ENCODE measurements at regions not wholly inside any gene's neighbourhood (a gene's known extent, or its start where the extent isn't known, plus 50 kb on each side); places are given as distances from the start of the nearest gene placed in this dataset.

DNA sequence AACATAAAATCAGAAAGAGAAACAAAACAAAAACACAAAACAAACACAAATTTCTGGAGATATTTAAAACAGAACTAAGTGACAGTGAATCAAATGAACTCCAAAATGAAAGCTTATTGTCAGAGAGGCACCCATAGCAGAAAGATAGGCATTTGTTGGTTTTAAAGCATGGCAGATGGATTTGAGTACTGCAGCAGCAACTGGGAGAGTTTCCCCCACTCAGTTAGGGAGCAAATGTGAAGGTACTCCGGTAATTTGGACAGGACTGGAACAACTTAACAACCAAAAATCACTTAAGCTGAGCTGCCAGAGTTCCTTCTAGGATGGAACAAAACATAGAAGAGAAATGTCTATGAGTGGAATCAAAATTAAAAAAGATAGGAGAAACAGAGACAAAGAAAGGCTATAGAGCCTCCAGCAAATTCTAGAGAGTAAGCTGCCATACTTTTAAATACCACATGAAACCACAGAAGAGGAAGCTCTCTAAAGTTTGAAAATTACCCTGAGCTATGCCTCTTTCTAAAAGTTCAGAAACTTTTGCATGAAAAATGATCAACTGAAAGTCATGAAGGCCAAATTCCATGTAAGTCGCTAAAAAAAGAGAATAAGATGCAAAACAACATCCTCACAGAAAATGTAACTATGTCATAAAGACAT is 1248.3 kb upstream of the USP15 start:
- Histone ChIP-seq H3K27ac (ENCODE audit: low read length) (no peak overlapping the region), H3K4me3 (ENCODE audit: low read length) (no peak overlapping the region), H3K9me3 (ENCODE audit: control insufficient read depth, insufficient read depth, low read length) (no peaks in the 10 kb centered on the region), H3K4me1 (ENCODE audit: control insufficient read depth, insufficient read depth, low read length) (no peaks in the 10 kb centered on the region; the same call in 1 of the 2 replicates), H3K36me3 (ENCODE audit: control insufficient read depth, insufficient read depth, low read length) (no peaks in the 10 kb centered on the region), H3K27me3 (ENCODE audit: control insufficient read depth, insufficient read depth, low read length) (no peaks in the 10 kb centered on the region)
- no peak for DNase-seq (ENCODE audit: low read depth, low spot score)
- WGBS (ENCODE audit: insufficient coverage, insufficient read length) = no CpG with 5 or more reads among the region's 2 CpGs

DNA sequence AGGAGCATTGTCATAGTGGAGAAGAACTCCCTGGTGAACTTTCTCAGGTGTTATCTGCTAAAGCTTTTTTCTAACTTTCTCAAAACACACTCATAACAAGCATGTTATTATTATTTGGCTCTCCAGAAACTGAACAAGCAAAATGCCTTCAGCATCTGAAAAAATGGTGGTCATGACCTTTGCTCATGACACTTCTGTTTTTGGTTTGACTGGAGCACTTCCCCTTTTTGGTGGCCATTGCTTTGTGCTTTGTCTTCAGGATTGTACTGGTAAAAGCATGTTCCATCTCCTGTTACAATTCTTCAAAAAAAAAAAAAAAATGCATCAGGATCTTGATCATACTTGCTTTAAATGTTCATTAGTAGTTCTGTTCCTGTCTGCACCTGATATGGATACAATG is 1241.6 kb upstream of the USP15 start:
- Histone ChIP-seq H3K27me3 (ENCODE audit: control insufficient read depth, insufficient read depth, low read length) (no peaks in the 10 kb centered on the region), H3K4me1 (ENCODE audit: control insufficient read depth, insufficient read depth, low read length) (no peaks in the 10 kb centered on the region; the same call in 1 of the 2 replicates), H3K36me3 (ENCODE audit: control insufficient read depth, insufficient read depth, low read length) (no peaks in the 10 kb centered on the region), H3K9me3 (ENCODE audit: control insufficient read depth, insufficient read depth, low read length) (no peaks in the 10 kb centered on the region), H3K4me3 (ENCODE audit: low read length) (no peak overlapping the region), H3K27ac (ENCODE audit: low read length) (no peak overlapping the region)
- DNase-seq (ENCODE audit: low read depth, low spot score) = no peak

- Histone ChIP-seq H3K27ac (ENCODE audit: low read length) (no peak overlapping the region), H3K36me3 (ENCODE audit: control insufficient read depth, insufficient read depth, low read length) (no peaks in the 10 kb centered on the region), H3K9me3 (ENCODE audit: control insufficient read depth, insufficient read depth, low read length) (no peaks in the 10 kb centered on the region), H3K4me1 (ENCODE audit: control insufficient read depth, insufficient read depth, low read length) (no peaks in the 10 kb centered on the region), H3K4me3 (ENCODE audit: low read length) (no peak overlapping the region), H3K27me3 (ENCODE audit: control insufficient read depth, insufficient read depth, low read length) (no peaks in the 10 kb centered on the region)
- no peak for DNase-seq (ENCODE audit: low read depth, low spot score)
- WGBS (ENCODE audit: insufficient coverage, insufficient read length) = no CpG with 5 or more reads among the region's 15 CpGs
Measured at GRCh38 chr12:61023231-61023630, 1237.0 kb upstream of the USP15 start.

GRCh38 chr12:61029516-61029915 is 1230.7 kb upstream of the USP15 start:
- no peaks in the 10 kb centered on the region for H3K36me3 ChIP-seq (ENCODE audit: control insufficient read depth, insufficient read depth, low read length)
- no peak for DNase-seq (ENCODE audit: low read depth, low spot score)
- H3K4me1 ChIP-seq (ENCODE audit: control insufficient read depth, insufficient read depth, low read length) = no peaks in the 10 kb centered on the region
- no peak overlapping the region for H3K27ac ChIP-seq (ENCODE audit: low read length)
- no peaks in the 10 kb centered on the region for H3K27me3 ChIP-seq (ENCODE audit: control insufficient read depth, insufficient read depth, low read length)
- no peak overlapping the region for H3K4me3 ChIP-seq (ENCODE audit: low read length)
- H3K9me3 ChIP-seq (ENCODE audit: control insufficient read depth, insufficient read depth, low read length) = no peaks in the 10 kb centered on the region
- WGBS (ENCODE audit: insufficient coverage, insufficient read length) = no CpG with 5 or more reads among the region's 1 CpG

- H3K27ac ChIP-seq (ENCODE audit: low read length) = no peak overlapping the region
- no peak for DNase-seq (ENCODE audit: low read depth, low spot score)
- WGBS (ENCODE audit: insufficient coverage, insufficient read length) = no CpG with 5 or more reads among the region's 1 CpG
- no peak overlapping the region for H3K4me3 ChIP-seq (ENCODE audit: low read length)
- no peaks in the 10 kb centered on the region for H3K4me1 ChIP-seq (ENCODE audit: control insufficient read depth, insufficient read depth, low read length)
- H3K36me3 ChIP-seq (ENCODE audit: control insufficient read depth, insufficient read depth, low read length) = no peaks in the 10 kb centered on the region
- no peaks in the 10 kb centered on the region for H3K9me3 ChIP-seq (ENCODE audit: control insufficient read depth, insufficient read depth, low read length)
- no peaks in the 10 kb centered on the region for H3K27me3 ChIP-seq (ENCODE audit: control insufficient read depth, insufficient read depth, low read length)
Measured at GRCh38 chr12:61037792-61038191, 1222.4 kb upstream of the USP15 start.

DNA sequence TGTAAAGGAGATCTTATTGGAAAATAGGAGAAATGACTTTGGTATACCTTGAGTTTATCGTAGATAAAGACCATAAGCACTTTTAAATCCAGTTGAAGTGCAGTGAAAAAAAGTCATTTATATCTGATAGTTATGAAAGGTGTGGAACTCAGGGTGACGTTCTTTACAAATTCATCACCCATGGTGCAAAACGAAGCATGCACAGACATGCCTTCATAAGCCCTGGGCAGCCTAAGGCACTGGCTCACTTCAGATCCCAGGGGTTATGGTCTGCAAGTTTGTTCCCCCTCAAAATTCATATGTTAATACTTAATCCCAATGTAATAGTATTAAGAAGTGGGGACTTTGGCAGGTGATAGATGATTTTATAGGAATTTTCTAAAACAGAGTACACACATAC is 1216.4 kb upstream of the USP15 start:
- no CpG with 5 or more reads among the region's 3 CpGs for WGBS (ENCODE audit: insufficient coverage, insufficient read length)
- H3K27me3 ChIP-seq (ENCODE audit: control insufficient read depth, insufficient read depth, low read length) = no peaks in the 10 kb centered on the region
- no peaks in the 10 kb centered on the region for H3K36me3 ChIP-seq (ENCODE audit: control insufficient read depth, insufficient read depth, low read length)
- H3K9me3 ChIP-seq (ENCODE audit: control insufficient read depth, insufficient read depth, low read length) = no peaks in the 10 kb centered on the region
- H3K27ac ChIP-seq (ENCODE audit: low read length) = no peak overlapping the region
- H3K4me3 ChIP-seq (ENCODE audit: low read length) = no peak overlapping the region
- DNase-seq (ENCODE audit: low read depth, low spot score) = no peak
- H3K4me1 ChIP-seq (ENCODE audit: control insufficient read depth, insufficient read depth, low read length) = no peaks in the 10 kb centered on the region

GRCh38 chr12:61044766-61045165 is 1215.4 kb upstream of the USP15 start:
- Histone ChIP-seq H3K4me3 (ENCODE audit: low read length) (no peak overlapping the region), H3K27ac (ENCODE audit: low read length) (no peak overlapping the region), H3K27me3 (ENCODE audit: control insufficient read depth, insufficient read depth, low read length) (no peaks in the 10 kb centered on the region), H3K9me3 (ENCODE audit: control insufficient read depth, insufficient read depth, low read length) (no peaks in the 10 kb centered on the region), H3K4me1 (ENCODE audit: control insufficient read depth, insufficient read depth, low read length) (no peaks in the 10 kb centered on the region), H3K36me3 (ENCODE audit: control insufficient read depth, insufficient read depth, low read length) (no peaks in the 10 kb centered on the region)
- no CpG with 5 or more reads among the region's 3 CpGs for WGBS (ENCODE audit: insufficient coverage, insufficient read length)
- no peak for DNase-seq (ENCODE audit: low read depth, low spot score)

- no peak for DNase-seq (ENCODE audit: low read depth, low spot score)
- H3K36me3 ChIP-seq (ENCODE audit: control insufficient read depth, insufficient read depth, low read length) = no peaks in the 10 kb centered on the region
- H3K9me3 ChIP-seq (ENCODE audit: control insufficient read depth, insufficient read depth, low read length) = no peaks in the 10 kb centered on the region
- H3K27me3 ChIP-seq (ENCODE audit: control insufficient read depth, insufficient read depth, low read length) = no peaks in the 10 kb centered on the region
- no peaks in the 10 kb centered on the region for H3K4me1 ChIP-seq (ENCODE audit: control insufficient read depth, insufficient read depth, low read length)
- H3K4me3 ChIP-seq (ENCODE audit: low read length) = no peak overlapping the region
- no CpG with 5 or more reads among the region's 3 CpGs for WGBS (ENCODE audit: insufficient coverage, insufficient read length)
- H3K27ac ChIP-seq (ENCODE audit: low read length) = no peak overlapping the region
Measured at GRCh38 chr12:61070640-61071414, 1189.4 kb upstream of the USP15 start.

DNA sequence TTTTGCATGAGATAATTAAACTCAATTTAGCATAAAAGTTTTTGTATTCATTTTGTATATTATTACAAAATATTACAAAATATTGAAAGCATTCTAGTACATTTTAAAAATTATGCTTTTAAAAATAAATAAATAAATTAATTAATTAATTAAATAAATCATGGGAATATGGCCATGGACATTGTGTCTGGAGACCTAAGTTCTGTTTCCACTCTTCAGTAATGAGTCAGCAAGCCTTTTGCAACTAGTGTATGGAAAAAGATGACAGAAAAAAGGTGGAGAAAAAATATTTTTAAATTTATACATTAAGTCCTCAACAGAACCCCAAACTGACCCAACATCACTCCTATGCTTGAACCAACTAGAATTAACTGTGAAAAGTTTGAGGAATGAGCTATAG is 1187.5 kb upstream of the USP15 start:
- no peaks in the 10 kb centered on the region for H3K4me1 ChIP-seq (ENCODE audit: control insufficient read depth, insufficient read depth, low read length)
- no peak overlapping the region for H3K27ac ChIP-seq (ENCODE audit: low read length)
- no peak overlapping the region for H3K4me3 ChIP-seq (ENCODE audit: low read length)
- H3K9me3 ChIP-seq (ENCODE audit: control insufficient read depth, insufficient read depth, low read length) = no peaks in the 10 kb centered on the region
- no peak for DNase-seq (ENCODE audit: low read depth, low spot score)
- no peaks in the 10 kb centered on the region for H3K27me3 ChIP-seq (ENCODE audit: control insufficient read depth, insufficient read depth, low read length)
- H3K36me3 ChIP-seq (ENCODE audit: control insufficient read depth, insufficient read depth, low read length) = no peaks in the 10 kb centered on the region

DNA sequence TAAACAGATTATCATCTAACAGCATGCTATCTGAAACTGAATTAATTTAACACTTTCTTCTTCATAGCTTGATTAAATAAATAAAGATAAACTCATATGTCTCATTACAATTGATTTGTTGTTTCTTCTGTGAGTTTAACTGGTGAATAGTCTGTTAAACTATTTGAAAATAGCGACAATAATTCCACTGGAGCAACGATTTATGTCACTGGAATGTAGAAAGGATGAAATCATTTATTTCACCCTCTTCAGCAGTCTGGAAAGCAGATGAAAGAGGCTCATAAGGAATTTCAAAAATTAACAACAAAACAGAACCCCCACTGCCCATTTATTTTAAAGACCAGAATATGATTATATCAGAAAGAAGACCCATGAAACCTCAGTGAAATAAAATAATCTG is 1165.1 kb upstream of the USP15 start:
- no peaks in the 10 kb centered on the region for H3K36me3 ChIP-seq (ENCODE audit: control insufficient read depth, insufficient read depth, low read length)
- H3K4me1 ChIP-seq (ENCODE audit: control insufficient read depth, insufficient read depth, low read length) = no peaks in the 10 kb centered on the region
- H3K27me3 ChIP-seq (ENCODE audit: control insufficient read depth, insufficient read depth, low read length) = no peaks in the 10 kb centered on the region
- H3K9me3 ChIP-seq (ENCODE audit: control insufficient read depth, insufficient read depth, low read length) = no peaks in the 10 kb centered on the region
- no peak overlapping the region for H3K27ac ChIP-seq (ENCODE audit: low read length)
- H3K4me3 ChIP-seq (ENCODE audit: low read length) = no peak overlapping the region
- no peak for DNase-seq (ENCODE audit: low read depth, low spot score)
- WGBS (ENCODE audit: insufficient coverage, insufficient read length) = no CpG with 5 or more reads among the region's 2 CpGs

DNA sequence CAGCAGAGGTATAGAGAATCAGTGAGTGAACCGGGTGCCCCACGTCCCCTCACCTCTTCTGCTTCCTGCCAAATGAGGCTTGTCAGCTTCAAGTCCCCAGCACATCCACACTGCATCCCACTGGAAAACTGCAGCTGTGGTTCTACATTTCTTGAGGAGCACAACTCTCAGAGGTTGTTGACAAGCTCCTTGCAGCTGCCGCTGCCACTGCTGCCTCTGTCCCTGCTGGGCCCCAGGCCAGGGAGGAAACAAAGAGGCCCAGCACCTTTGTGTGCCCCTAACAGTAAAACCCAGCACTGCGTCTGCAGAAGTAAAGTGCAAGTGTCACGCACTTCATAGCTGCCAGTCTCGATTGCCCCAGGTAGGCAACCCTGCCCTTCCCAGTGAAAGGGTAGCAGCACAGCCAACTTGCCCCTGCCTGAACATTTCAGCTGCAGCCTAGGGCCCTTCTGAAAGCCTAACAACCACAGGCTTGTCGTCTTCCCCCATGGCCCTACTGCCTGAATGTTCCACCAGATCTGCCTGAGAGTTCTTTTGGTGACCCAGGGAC is 1162.1 kb upstream of the USP15 start:
- Histone ChIP-seq H3K36me3 (ENCODE audit: control insufficient read depth, insufficient read depth, low read length) (no peaks in the 10 kb centered on the region), H3K4me3 (ENCODE audit: low read length) (no peak overlapping the region), H3K27me3 (ENCODE audit: control insufficient read depth, insufficient read depth, low read length) (no peaks in the 10 kb centered on the region), H3K4me1 (ENCODE audit: control insufficient read depth, insufficient read depth, low read length) (no peaks in the 10 kb centered on the region), H3K27ac (ENCODE audit: low read length) (no peak overlapping the region), H3K9me3 (ENCODE audit: control insufficient read depth, insufficient read depth, low read length) (no peaks in the 10 kb centered on the region)
- no CpG with 5 or more reads among the region's 7 CpGs for WGBS (ENCODE audit: insufficient coverage, insufficient read length)
- no peak for DNase-seq (ENCODE audit: low read depth, low spot score)
